BLaER1 (cell line): ENCODE measurements at regions not wholly inside any gene's neighbourhood (a gene's known extent, or its start where the extent isn't known, plus 50 kb on each side); places are given as distances from the start of the nearest gene placed in this dataset.
A peak's percentile ranks its signal among the peaks of the same experiment; 100 is the strongest.

Experiments used
- H3K27ac ChIP-seq: shearing (Covaris generic); formaldehyde crosslinking; 2 replicates; pipeline ENCODE4 v1.8.1; 2022
- H3K27me3 ChIP-seq: shearing (Covaris generic); formaldehyde crosslinking; 2 replicates; pipeline ENCODE4 v1.8.1; 2022
- H3K36me3 ChIP-seq: shearing (Covaris generic); formaldehyde crosslinking; 2 replicates; pipeline ENCODE4 v1.8.1; 2022
- H3K4me1 ChIP-seq: shearing (Covaris generic); formaldehyde crosslinking; 2 replicates; pipeline ENCODE4 v1.8.1; 2022
- H3K4me2 ChIP-seq: shearing (Covaris generic); formaldehyde crosslinking; 2 replicates; pipeline ENCODE4 v1.8.1; 2022
- H3K4me3 ChIP-seq: shearing (Covaris generic); formaldehyde crosslinking; 2 replicates; pipeline ENCODE4 v1.8.1; 2022
- H3K9ac ChIP-seq: shearing (Covaris generic); formaldehyde crosslinking; 2 replicates; pipeline ENCODE4 v1.8.1; 2022
- H3K9me3 ChIP-seq: shearing (Covaris generic); formaldehyde crosslinking; 2 replicates; pipeline ENCODE4 v1.8.1; 2022
- H4K20me1 ChIP-seq: shearing (Covaris generic); formaldehyde crosslinking; 2 replicates; pipeline ENCODE4 v1.8.1; 2022
- Cebpa-rat ChIP-seq: shearing (Covaris generic); IDR thresholded peaks from 2 replicates; pipeline ENCODE4 v1.8.1; 2022

GRCh38 chr2:16194096-16194390, 253.7 kb downstream of the MYCN start:
- Histone ChIP-seq H3K27ac (no peak overlapping the region), H3K9ac (no peak overlapping the region), H3K4me1 (no peaks in the 10 kb centered on the region), H3K27me3 (no peaks in the 10 kb centered on the region), H3K36me3 (no peaks in the 10 kb centered on the region), H3K9me3 (no peaks in the 10 kb centered on the region), H3K4me3 (no peak overlapping the region), H3K4me2 (no peak overlapping the region), H4K20me1 (no peaks in the 10 kb centered on the region)
- no peak for TF ChIP-seq Cebpa-rat

- Histone ChIP-seq H3K4me2 (no peak overlapping the region), H3K27ac (no peak overlapping the region), H3K36me3 (no peaks in the 10 kb centered on the region), H3K9ac (no peak overlapping the region), H4K20me1 (no peaks in the 10 kb centered on the region), H3K4me3 (no peak overlapping the region), H3K27me3 (no peaks in the 10 kb centered on the region), H3K4me1 (peaks cover 9% of the 10 kb centered on the region), H3K9me3 (no peaks in the 10 kb centered on the region)
- no peak for TF ChIP-seq Cebpa-rat
Measured at GRCh38 chr2:16192416-16193216, 252.3 kb downstream of the MYCN start.

- Histone ChIP-seq H3K9ac (no peak overlapping the region), H3K36me3 (no peaks in the 10 kb centered on the region), H3K4me1 (peaks cover 19% of the 10 kb centered on the region), H4K20me1 (no peaks in the 10 kb centered on the region), H3K4me2 (no peak overlapping the region), H3K9me3 (no peaks in the 10 kb centered on the region), H3K27ac (no peak overlapping the region), H3K4me3 (no peak overlapping the region), H3K27me3 (no peaks in the 10 kb centered on the region)
- TF ChIP-seq Cebpa-rat, result no peak
Measured at GRCh38 chr2:16191431-16192200, 251.3 kb downstream of the MYCN start.

GRCh38 chr2:16190446-16191270, 250.3 kb downstream of the MYCN start:
- Histone ChIP-seq H3K27ac (no peak overlapping the region), H3K9me3 (no peaks in the 10 kb centered on the region), H3K27me3 (no peaks in the 10 kb centered on the region), H3K36me3 (no peaks in the 10 kb centered on the region), H4K20me1 (no peaks in the 10 kb centered on the region), H3K4me1 (peaks cover 22% of the 10 kb centered on the region), H3K9ac (no peak overlapping the region), H3K4me3 (no peak overlapping the region), H3K4me2 (no peak overlapping the region)
- TF ChIP-seq Cebpa-rat, result no peak

GRCh38 chr2:16189836-16190160, 249.4 kb downstream of the MYCN start:
- Histone ChIP-seq H4K20me1 (no peaks in the 10 kb centered on the region), H3K27me3 (no peaks in the 10 kb centered on the region), H3K4me3 (no peak overlapping the region), H3K36me3 (no peaks in the 10 kb centered on the region), H3K27ac (no peak overlapping the region), H3K9ac (no peak overlapping the region), H3K4me1 (peaks cover 22% of the 10 kb centered on the region), H3K9me3 (no peaks in the 10 kb centered on the region), H3K4me2 (no peak overlapping the region)
- no peak for TF ChIP-seq Cebpa-rat

- Histone ChIP-seq H3K4me1 (peaks cover 22% of the 10 kb centered on the region), H3K4me3 (no peak overlapping the region), H3K36me3 (no peaks in the 10 kb centered on the region), H3K4me2 (no peak overlapping the region), H3K9me3 (no peaks in the 10 kb centered on the region), H3K27ac (no peak overlapping the region), H4K20me1 (no peaks in the 10 kb centered on the region), H3K27me3 (no peaks in the 10 kb centered on the region), H3K9ac (no peak overlapping the region)
- TF ChIP-seq Cebpa-rat, result no peak
Measured at GRCh38 chr2:16189029-16189835, 248.9 kb downstream of the MYCN start.

GRCh38 chr2:16188261-16188890, 248.0 kb downstream of the MYCN start:
- H3K27me3 ChIP-seq, result no peaks in the 10 kb centered on the region
- no peaks in the 10 kb centered on the region for H4K20me1 ChIP-seq
- peaks cover 22% of the 10 kb centered on the region for H3K4me1 ChIP-seq
- no peak overlapping the region for H3K27ac ChIP-seq
- no peaks in the 10 kb centered on the region for H3K36me3 ChIP-seq
- H3K4me2 ChIP-seq, result peak overlapping the region; percentile 41; the same call in 1 of the 2 replicates
- H3K9me3 ChIP-seq, result no peaks in the 10 kb centered on the region
- no peak overlapping the region for H3K4me3 ChIP-seq
- no peak for TF ChIP-seq Cebpa-rat
- H3K9ac ChIP-seq, result no peak overlapping the region

GRCh38 chr2:16187482-16187817, 247.1 kb downstream of the MYCN start:
- H3K4me3 ChIP-seq, result no peak overlapping the region
- H4K20me1 ChIP-seq, result no peaks in the 10 kb centered on the region
- no peak overlapping the region for H3K9ac ChIP-seq
- H3K4me1 ChIP-seq, result peaks cover 22% of the 10 kb centered on the region
- TF ChIP-seq Cebpa-rat, result no peak
- no peak overlapping the region for H3K27ac ChIP-seq
- H3K9me3 ChIP-seq, result no peaks in the 10 kb centered on the region
- H3K27me3 ChIP-seq, result no peaks in the 10 kb centered on the region
- peak overlapping the region; percentile 41 for H3K4me2 ChIP-seq
- H3K36me3 ChIP-seq, result no peaks in the 10 kb centered on the region
